SK-N-SH treated with all-trans-retinoic acid at 6 μM for 48 hours (cell line): ENCODE measurements at regions not wholly inside any gene's neighbourhood (a gene's known extent, or its start where the extent isn't known, plus 50 kb on each side); places are given as distances from the start of the nearest gene placed in this dataset.
"Not testable (repeated sequence)": the region's sequence is repeated elsewhere in the genome, so short reads cannot be mapped to it uniquely, and the experiment has no call there.

ENCODE experiments used
- ATAC-seq: fragments of 200-7000 bp; cut with Tn5 transposase; 3 replicates; pipeline ENCODE4 v1.9.1; 2020; ENCODE audit warnings: mild to moderate bottlenecking, moderate library complexity
- CSDC2 ChIP-seq: fragments of 250-450 bp; sonication (Bioruptor Pico); IDR thresholded peaks from 2 replicates; pipeline ENCODE4 v1.5.0; 2020; ENCODE audit warnings: mild to moderate bottlenecking, moderate library complexity
- ESRRG ChIP-seq: fragments of 250-450 bp; sonication (Bioruptor Pico); IDR thresholded peaks from 2 replicates; pipeline ENCODE4 v1.6.1; 2021; ENCODE audit warnings: mild to moderate bottlenecking
- GLIS3 ChIP-seq: fragments of 250-450 bp; sonication (Bioruptor Pico); IDR thresholded peaks from 2 replicates; pipeline ENCODE4 v1.5.0; 2020; ENCODE audit warnings: mild to moderate bottlenecking, moderate library complexity
- ISL1 ChIP-seq: fragments of 250-450 bp; sonication (Bioruptor Pico); IDR thresholded peaks from 2 replicates; pipeline ENCODE4 v2.1.2; 2022; ENCODE audit warnings: mild to moderate bottlenecking, moderate library complexity
- OSR1 ChIP-seq: fragments of 250-450 bp; sonication (Bioruptor Pico); IDR thresholded peaks from 2 replicates; pipeline ENCODE4 v1.8.0; 2022; ENCODE audit warnings: moderate library complexity, mild to moderate bottlenecking, inconsistent platforms
- PPARA ChIP-seq: fragments of 250-450 bp; sonication (Bioruptor Pico); IDR thresholded peaks from 2 replicates; pipeline ENCODE4 v1.5.0; 2020; ENCODE audit warnings: mild to moderate bottlenecking, borderline replicate concordance
- RARB ChIP-seq: fragments of 250-450 bp; sonication (Bioruptor Pico); IDR thresholded peaks from 2 replicates; pipeline ENCODE4 v1.8.0; 2021; ENCODE audit warnings: mild to moderate bottlenecking, moderate library complexity
- SNAI2 ChIP-seq: fragments of 250-450 bp; sonication (Bioruptor Pico); IDR thresholded peaks from 2 replicates; pipeline ENCODE4 v1.5.0; 2020; ENCODE audit warnings: mild to moderate bottlenecking, moderate library complexity
- TCF4 ChIP-seq: fragments of 250-450 bp; sonication (Bioruptor Pico); IDR thresholded peaks from 2 replicates; pipeline ENCODE4 v1.8.0; 2021; ENCODE audit warnings: mild to moderate bottlenecking, moderate library complexity, borderline replicate concordance
- ZC3H10 ChIP-seq: fragments of 250-450 bp; sonication (Bioruptor Pico); IDR thresholded peaks from 2 replicates; pipeline ENCODE4 v1.5.1; 2021; ENCODE audit warnings: mild to moderate bottlenecking, moderate library complexity
- ZFP3 ChIP-seq: fragments of 250-450 bp; sonication (Bioruptor Pico); IDR thresholded peaks from 2 replicates; pipeline ENCODE4 v1.5.0; 2020; ENCODE audit warnings: mild to moderate bottlenecking, moderate library complexity
- ZFP30 ChIP-seq: fragments of 450-650 bp; formaldehyde crosslinking; IDR thresholded peaks from 2 replicates; pipeline ENCODE4 v1.5.0; 2022; ENCODE audit warnings: mild to moderate bottlenecking, moderate library complexity
- ZNF70 ChIP-seq: fragments of 450-650 bp; formaldehyde crosslinking; IDR thresholded peaks from 2 replicates; pipeline ENCODE4 v1.5.0; 2020; ENCODE audit warnings: mild to moderate bottlenecking, moderate library complexity
- TF ChIP-seq, protein P1 (sequence below): fragments of 250-450 bp; sonication (Bioruptor Pico); IDR thresholded peaks from 2 replicates; pipeline ENCODE4 v1.5.0; 2020; ENCODE audit warnings: mild to moderate bottlenecking, moderate library complexity
- TF ChIP-seq, protein P2 (sequence below): fragments of 250-450 bp; sonication (Bioruptor Pico); IDR thresholded peaks from 2 replicates; pipeline ENCODE4 v1.5.1; 2020; ENCODE audit warnings: low read depth, mild to moderate bottlenecking, moderate library complexity
- TF ChIP-seq, protein P3 (sequence below): fragments of 250-450 bp; sonication (Bioruptor Pico); IDR thresholded peaks from 2 replicates; pipeline ENCODE4 v1.8.0; 2021; ENCODE audit warnings: low read depth, mild to moderate bottlenecking, moderate library complexity, borderline replicate concordance

DNA sequence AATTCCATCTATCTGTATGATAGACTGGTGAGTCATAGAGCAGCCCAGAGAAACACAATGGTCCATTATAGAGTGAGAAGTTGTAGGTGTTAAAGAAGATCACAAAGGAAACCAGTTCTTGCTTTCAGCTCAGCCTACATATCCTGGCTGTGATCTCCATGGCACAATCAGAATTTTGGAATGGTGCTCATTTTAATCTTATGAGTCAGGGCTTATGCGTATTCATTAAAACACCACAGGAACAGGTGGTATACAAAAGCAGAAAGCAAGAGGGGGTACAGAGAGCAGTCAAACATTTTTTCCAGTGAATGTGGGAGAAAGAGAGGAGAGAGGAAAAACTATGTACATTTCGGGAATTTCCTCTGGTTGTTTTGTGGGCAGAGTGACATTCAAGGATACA lies 126.9 kb downstream of the MFAP3L start:
- TF ChIP-seq ISL1 (peak; percentile 30; the same call in 1 of the 2 replicates), GLIS3 (CRISPR knock-in tag) (no peak), TCF4 (CRISPR knock-in tag) (no peak), ZC3H10 (CRISPR knock-in tag) (no peak), ESRRG (CRISPR knock-in tag) (no peak), ZFP3 (CRISPR knock-in tag) (no peak), PPARA (CRISPR knock-in tag) (no peak), OSR1 (CRISPR knock-in tag) (no peak)
- peak; percentile 38; the same call in 2 of the 3 replicates for ATAC-seq

DNA sequence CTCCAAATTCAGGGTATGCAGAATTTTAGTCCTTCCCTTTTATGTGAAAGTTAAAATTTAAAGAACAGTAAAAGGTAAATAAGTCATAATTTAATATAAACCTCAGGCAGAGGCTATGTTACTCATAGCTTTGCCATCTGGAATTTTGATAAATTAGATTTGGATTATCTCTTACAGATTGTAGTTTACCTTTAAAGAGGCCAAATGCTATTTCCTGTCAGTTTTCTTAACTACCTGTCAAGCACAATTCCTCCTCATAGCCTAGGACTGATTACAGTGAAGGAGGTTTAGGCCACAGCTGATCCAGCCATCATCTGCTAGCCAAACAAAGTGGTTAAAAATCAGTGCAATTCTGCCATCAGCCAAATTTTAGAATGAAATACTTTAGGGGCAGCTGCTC lies 128.1 kb downstream of the MFAP3L start:
- ATAC-seq, result peak; percentile 70
- TF ChIP-seq CSDC2 (CRISPR knock-in tag), result no peak
- TF ChIP-seq SNAI2 (CRISPR knock-in tag), result 0 out of 2 replicates have a peak, but pooled peaks have one; percentile 52
- TF ChIP-seq ISL1, result peak; percentile 91
- TF ChIP-seq, protein P1, sequence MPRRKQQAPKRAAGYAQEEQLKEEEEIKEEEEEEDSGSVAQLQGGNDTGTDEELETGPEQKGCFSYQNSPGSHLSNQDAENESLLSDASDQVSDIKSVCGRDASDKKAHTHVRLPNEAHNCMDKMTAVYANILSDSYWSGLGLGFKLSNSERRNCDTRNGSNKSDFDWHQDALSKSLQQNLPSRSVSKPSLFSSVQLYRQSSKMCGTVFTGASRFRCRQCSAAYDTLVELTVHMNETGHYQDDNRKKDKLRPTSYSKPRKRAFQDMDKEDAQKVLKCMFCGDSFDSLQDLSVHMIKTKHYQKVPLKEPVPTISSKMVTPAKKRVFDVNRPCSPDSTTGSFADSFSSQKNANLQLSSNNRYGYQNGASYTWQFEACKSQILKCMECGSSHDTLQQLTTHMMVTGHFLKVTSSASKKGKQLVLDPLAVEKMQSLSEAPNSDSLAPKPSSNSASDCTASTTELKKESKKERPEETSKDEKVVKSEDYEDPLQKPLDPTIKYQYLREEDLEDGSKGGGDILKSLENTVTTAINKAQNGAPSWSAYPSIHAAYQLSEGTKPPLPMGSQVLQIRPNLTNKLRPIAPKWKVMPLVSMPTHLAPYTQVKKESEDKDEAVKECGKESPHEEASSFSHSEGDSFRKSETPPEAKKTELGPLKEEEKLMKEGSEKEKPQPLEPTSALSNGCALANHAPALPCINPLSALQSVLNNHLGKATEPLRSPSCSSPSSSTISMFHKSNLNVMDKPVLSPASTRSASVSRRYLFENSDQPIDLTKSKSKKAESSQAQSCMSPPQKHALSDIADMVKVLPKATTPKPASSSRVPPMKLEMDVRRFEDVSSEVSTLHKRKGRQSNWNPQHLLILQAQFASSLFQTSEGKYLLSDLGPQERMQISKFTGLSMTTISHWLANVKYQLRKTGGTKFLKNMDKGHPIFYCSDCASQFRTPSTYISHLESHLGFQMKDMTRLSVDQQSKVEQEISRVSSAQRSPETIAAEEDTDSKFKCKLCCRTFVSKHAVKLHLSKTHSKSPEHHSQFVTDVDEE (CRISPR knock-in tag), result peak; percentile 37; the same call in 1 of the 2 replicates
- TF ChIP-seq GLIS3 (CRISPR knock-in tag), result peak; percentile 70; the same call in 1 of the 2 replicates
- no peak for TF ChIP-seq ESRRG (CRISPR knock-in tag)
- TF ChIP-seq ZC3H10 (CRISPR knock-in tag), result 0 out of 2 replicates have a peak, but pooled peaks have one; percentile 53
- TF ChIP-seq TCF4 (CRISPR knock-in tag), result peak; percentile 40; the same call in 1 of the 2 replicates

DNA sequence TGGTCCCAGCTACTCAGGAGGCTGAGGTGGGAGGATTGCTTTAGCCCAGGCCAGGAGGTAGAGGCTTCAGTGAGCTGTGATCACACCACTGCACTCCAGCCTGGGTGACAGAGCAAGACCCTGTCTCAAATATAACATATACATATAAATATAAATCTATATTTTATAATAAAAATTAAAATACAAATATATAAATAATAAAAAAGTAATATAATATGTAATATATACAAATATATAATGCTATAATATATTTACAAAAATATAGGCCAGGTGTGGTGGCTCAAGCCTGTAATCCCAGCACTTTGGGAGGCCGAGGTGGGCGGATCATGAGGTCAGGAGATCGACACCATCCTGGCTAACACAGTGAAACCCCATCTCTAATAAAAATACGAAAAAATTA lies 131.4 kb downstream of the MFAP3L start:
- ATAC-seq, result not testable (repeated sequence)

DNA sequence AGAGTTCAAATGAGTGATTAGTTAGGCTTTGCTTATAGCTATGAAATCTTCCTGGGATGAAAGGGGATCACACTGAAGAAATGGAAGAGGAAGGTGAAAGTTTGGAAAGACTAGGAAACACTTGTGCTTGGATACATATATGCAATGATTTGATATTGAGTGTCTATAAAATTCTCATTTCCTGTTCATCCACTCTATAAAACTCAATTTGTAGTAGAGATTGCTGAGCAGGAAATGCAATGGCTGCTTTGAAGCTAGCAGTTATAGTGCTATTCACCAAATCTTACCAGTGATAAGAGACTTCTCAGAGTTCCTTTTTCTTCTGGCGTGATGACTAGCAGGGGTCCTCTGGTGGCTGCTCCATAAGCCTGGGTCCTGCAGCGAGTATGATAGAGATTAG lies 128.1 kb upstream of the HPF1 start:
- TF ChIP-seq, protein P2, sequence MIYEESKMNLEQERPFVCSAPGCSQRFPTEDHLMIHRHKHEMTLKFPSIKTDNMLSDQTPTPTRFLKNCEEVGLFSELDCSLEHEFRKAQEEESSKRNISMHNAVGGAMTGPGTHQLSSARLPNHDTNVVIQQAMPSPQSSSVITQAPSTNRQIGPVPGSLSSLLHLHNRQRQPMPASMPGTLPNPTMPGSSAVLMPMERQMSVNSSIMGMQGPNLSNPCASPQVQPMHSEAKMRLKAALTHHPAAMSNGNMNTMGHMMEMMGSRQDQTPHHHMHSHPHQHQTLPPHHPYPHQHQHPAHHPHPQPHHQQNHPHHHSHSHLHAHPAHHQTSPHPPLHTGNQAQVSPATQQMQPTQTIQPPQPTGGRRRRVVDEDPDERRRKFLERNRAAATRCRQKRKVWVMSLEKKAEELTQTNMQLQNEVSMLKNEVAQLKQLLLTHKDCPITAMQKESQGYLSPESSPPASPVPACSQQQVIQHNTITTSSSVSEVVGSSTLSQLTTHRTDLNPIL, result no peak
- no peak for TF ChIP-seq ISL1
- TF ChIP-seq ZC3H10 (CRISPR knock-in tag), result no peak
- no peak for TF ChIP-seq ESRRG (CRISPR knock-in tag)
- ATAC-seq, result no peak

DNA sequence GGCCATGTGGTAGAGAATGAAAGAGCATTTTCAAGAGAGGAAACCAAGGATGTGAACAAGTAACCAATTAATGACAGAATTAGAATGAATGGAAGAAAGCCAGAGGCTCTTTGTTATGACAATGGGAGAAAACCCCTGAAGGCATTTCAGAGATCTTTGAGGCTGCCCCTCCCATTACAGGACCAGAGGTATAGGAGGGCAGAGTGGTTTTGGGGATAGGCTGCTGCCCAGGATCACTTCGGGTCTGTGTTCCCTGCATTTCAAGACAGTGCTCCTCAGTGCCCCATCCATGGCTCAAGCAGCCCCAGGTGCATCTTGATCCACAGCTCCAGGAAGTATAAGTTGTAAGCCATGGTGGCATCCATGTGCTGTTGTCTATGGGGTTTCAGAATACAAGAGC lies 124.0 kb upstream of the HPF1 start:
- no peak for ATAC-seq
- TF ChIP-seq, protein P1 (CRISPR knock-in tag), result no peak
- TF ChIP-seq ZFP30, result no peak
- TF ChIP-seq, protein P2, result no peak
- TF ChIP-seq RARB (CRISPR knock-in tag), result no peak
- TF ChIP-seq ZNF70, result no peak
- no peak for TF ChIP-seq CSDC2 (CRISPR knock-in tag)

DNA sequence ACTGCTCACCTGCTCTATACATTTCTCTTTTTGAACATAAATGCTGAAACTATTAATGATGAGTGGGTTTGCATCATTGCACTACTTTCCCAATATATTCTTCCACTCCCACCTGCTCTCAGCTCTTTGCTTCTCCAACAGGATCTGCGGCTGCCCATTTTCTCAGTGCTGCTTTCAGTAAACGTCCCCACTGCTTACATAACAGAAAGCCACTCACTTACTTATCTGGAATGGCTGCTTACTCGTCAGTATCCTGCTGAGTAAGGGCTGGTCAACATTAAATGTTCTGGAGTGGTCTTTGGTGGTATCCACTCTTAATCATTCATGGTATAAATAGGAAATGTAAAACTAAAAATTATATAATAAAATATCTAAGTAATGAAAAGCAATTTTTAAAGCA lies 112.8 kb upstream of the HPF1 start:
- no peak for ATAC-seq
- TF ChIP-seq PPARA (CRISPR knock-in tag) (no peak), OSR1 (CRISPR knock-in tag) (no peak), CSDC2 (CRISPR knock-in tag) (no peak), ESRRG (CRISPR knock-in tag) (no peak), RARB (CRISPR knock-in tag) (no peak), ISL1 (no peak), ZFP3 (CRISPR knock-in tag) (no peak)
- TF ChIP-seq, protein P3, sequence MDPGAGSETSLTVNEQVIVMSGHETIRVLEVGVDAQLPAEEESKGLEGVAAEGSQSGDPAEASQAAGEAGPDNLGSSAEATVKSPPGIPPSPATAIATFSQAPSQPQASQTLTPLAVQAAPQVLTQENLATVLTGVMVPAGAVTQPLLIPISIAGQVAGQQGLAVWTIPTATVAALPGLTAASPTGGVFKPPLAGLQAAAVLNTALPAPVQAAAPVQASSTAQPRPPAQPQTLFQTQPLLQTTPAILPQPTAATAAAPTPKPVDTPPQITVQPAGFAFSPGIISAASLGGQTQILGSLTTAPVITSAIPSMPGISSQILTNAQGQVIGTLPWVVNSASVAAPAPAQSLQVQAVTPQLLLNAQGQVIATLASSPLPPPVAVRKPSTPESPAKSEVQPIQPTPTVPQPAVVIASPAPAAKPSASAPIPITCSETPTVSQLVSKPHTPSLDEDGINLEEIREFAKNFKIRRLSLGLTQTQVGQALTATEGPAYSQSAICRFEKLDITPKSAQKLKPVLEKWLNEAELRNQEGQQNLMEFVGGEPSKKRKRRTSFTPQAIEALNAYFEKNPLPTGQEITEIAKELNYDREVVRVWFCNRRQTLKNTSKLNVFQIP (CRISPR knock-in tag), result no peak
- TF ChIP-seq, protein P2, result no peak
- TF ChIP-seq, protein P1 (CRISPR knock-in tag), result no peak
